IMR-90 (cell line): ENCODE measurements at regions not wholly inside any gene's neighbourhood (a gene's known extent, or its start where the extent isn't known, plus 50 kb on each side); places are given as distances from the start of the nearest gene placed in this dataset.

ENCODE experiments used
- ATAC-seq: fragments of 200-7000 bp; cut with Tn5 transposase; 2 replicates; pipeline ENCODE4 v1.9.1; 2020; ENCODE audit warnings: low read depth, mild to moderate bottlenecking, moderate library complexity
- BruUV-seq: library from RNA; stranded (reverse); fragments of 400-500 nt; replicated peaks from 2 replicates; lab custom pipeline; 2021; lab: Mats Ljungman, UMichigan
- CTCF ChIA-PET: fragments of 300-600 bp; formaldehyde crosslinking; extraction: SDS; loops from one replicate; lab custom pipeline; 2021; ENCODE audit warnings: antibody characterized with exemption; lab: Yijun Ruan, JAX
- POLR2A ChIA-PET: fragments of 300-600 bp; sonication (Branson Sonifier 250); formaldehyde crosslinking; loops from one replicate; lab custom pipeline; 2022; ENCODE audit warnings: antibody characterized with exemption; ENCODE audit not compliant: unreplicated experiment; lab: Charles Lee
- DNase-seq: peaks from one replicate; pipeline ENCODE4 v3.0.0; 2013
- H2AFZ ChIP-seq: replicated peaks from 2 replicates; pipeline ENCODE3; 2013; ENCODE audit warnings: low read length, mild to moderate bottlenecking; ENCODE audit not compliant: poor library complexity
- H2AK5ac ChIP-seq: 2 replicates; pipeline ENCODE4 v1.6.1; 2013; ENCODE audit warnings: low read depth, low read length, inconsistent platforms
- H2AK9ac ChIP-seq: replicated peaks from 2 replicates; pipeline ENCODE3; 2013; ENCODE audit warnings: mild to moderate bottlenecking, low read depth, low read length, moderate library complexity; ENCODE audit not compliant: poor library complexity
- H2BK120ac ChIP-seq: 2 replicates; pipeline ENCODE4 v1.6.1; 2013; ENCODE audit warnings: low read depth, low read length, inconsistent platforms
- H2BK15ac ChIP-seq: 3 replicates; pipeline ENCODE4 v1.6.1; 2013; ENCODE audit warnings: low read depth, low read length, inconsistent platforms
- H2BK20ac ChIP-seq: 2 replicates; pipeline ENCODE4 v1.6.1; 2013; ENCODE audit warnings: low read depth, mild to moderate bottlenecking, inconsistent platforms, low read length, moderate library complexity
- H2BK5ac ChIP-seq: 2 replicates; pipeline ENCODE4 v1.6.1; 2013; ENCODE audit warnings: mild to moderate bottlenecking, low read depth, low read length, inconsistent platforms; ENCODE audit not compliant: poor library complexity, severe bottlenecking
- H3K14ac ChIP-seq: replicated peaks from 2 replicates; pipeline ENCODE4 v1.6.1; 2013; ENCODE audit warnings: low read depth, low read length, inconsistent platforms
- H3K18ac ChIP-seq: 2 replicates; pipeline ENCODE4 v1.6.1; 2013; ENCODE audit warnings: low read depth, low read length, control low read depth
- H3K23ac ChIP-seq: 2 replicates; pipeline ENCODE4 v1.6.1; 2013; ENCODE audit warnings: low read depth, low read length, inconsistent platforms
- H3K27ac ChIP-seq: 2 replicates; pipeline ENCODE4 v1.5.1; 2013; ENCODE audit warnings: mild to moderate bottlenecking, control low read depth, low read length; ENCODE audit not compliant: insufficient read depth
- H3K27me3 ChIP-seq: 2 replicates; pipeline ENCODE4 v1.6.1; 2013; ENCODE audit warnings: low read length; ENCODE audit not compliant: control insufficient read depth, insufficient read depth
- H3K36me3 ChIP-seq: 2 replicates; pipeline ENCODE4 v1.6.1; 2013; ENCODE audit warnings: low read length, mixed read lengths; ENCODE audit not compliant: control insufficient read depth, insufficient read depth
- H3K4ac ChIP-seq: 2 replicates; pipeline ENCODE4 v1.6.1; 2013; ENCODE audit warnings: low read depth, low read length, inconsistent platforms
- H3K4me1 ChIP-seq: 2 replicates; pipeline ENCODE4 v1.6.1; 2013; ENCODE audit warnings: low read length, mixed read lengths; ENCODE audit not compliant: control insufficient read depth, insufficient read depth
- H3K4me2 ChIP-seq: 2 replicates; pipeline ENCODE4 v1.6.1; 2013; ENCODE audit warnings: low read depth, mild to moderate bottlenecking, control low read depth, low read length, moderate library complexity
- H3K4me3 ChIP-seq: 2 replicates; pipeline ENCODE4 v1.5.1; 2013; ENCODE audit warnings: low read depth, mild to moderate bottlenecking, control low read depth, low read length, moderate library complexity; ENCODE audit not compliant: insufficient read depth
- H3K56ac ChIP-seq: 2 replicates; pipeline ENCODE4 v1.6.1; 2013; ENCODE audit warnings: low read length, inconsistent platforms; ENCODE audit not compliant: insufficient read depth; ENCODE audit errors: extremely low read depth
- H3K79me1 ChIP-seq, 2 experiments: 2 replicates each; pipeline ENCODE4 v1.6.1; 2013; ENCODE audit warnings: low read length in 2 of 2, inconsistent platforms in 1 of 2, low read depth in 1 of 2
- H3K9ac ChIP-seq: 2 replicates; pipeline ENCODE4 v1.6.1; 2013; ENCODE audit warnings: low read depth, low read length, control low read depth
- H3K9me1 ChIP-seq: 2 replicates; pipeline ENCODE4 v1.6.1; 2013; ENCODE audit warnings: low read length, inconsistent platforms; ENCODE audit not compliant: insufficient read depth
- H3K9me3 ChIP-seq: 2 replicates; pipeline ENCODE4 v1.6.1; 2013; ENCODE audit warnings: low read length; ENCODE audit not compliant: control insufficient read depth, insufficient read depth
- H4K20me1 ChIP-seq: 2 replicates; pipeline ENCODE4 v1.6.1; 2013; ENCODE audit warnings: low read length, inconsistent platforms; ENCODE audit not compliant: insufficient read depth
- H4K5ac ChIP-seq: 2 replicates; pipeline ENCODE4 v1.6.1; 2013; ENCODE audit warnings: mild to moderate bottlenecking, low read depth, low read length, control low read depth
- H4K8ac ChIP-seq, 2 experiments: 2 replicates each; pipeline ENCODE4 v1.6.1; 2013; ENCODE audit warnings: low read depth in 2 of 2, low read length in 2 of 2, control low read depth in 1 of 2, inconsistent platforms in 1 of 2
- H4K91ac ChIP-seq: 2 replicates; pipeline ENCODE4 v1.6.1; 2013; ENCODE audit warnings: low read depth, low read length, inconsistent platforms; ENCODE audit not compliant: insufficient read depth
- CHD1 ChIP-seq: IDR thresholded peaks from 2 replicates; pipeline ENCODE4 v1.6.1; 2012; ENCODE audit warnings: low read depth, low read length, improper control_type of control experiment
- FOS ChIP-seq: fragments of 150-350 bp; IDR thresholded peaks from 2 replicates; pipeline ENCODE4 v1.6.1; 2016; ENCODE audit warnings: low read depth, low read length
- MAFK ChIP-seq: IDR thresholded peaks from 2 replicates; pipeline ENCODE4 v1.6.1; 2012; ENCODE audit warnings: low read depth, low read length, improper control_type of control experiment
- RCOR1 ChIP-seq: IDR thresholded peaks from 2 replicates; pipeline ENCODE4 v1.6.1; 2012; ENCODE audit warnings: mild to moderate bottlenecking, low read length, improper control_type of control experiment; ENCODE audit not compliant: insufficient replicate concordance
- USF2 ChIP-seq: fragments of 150-350 bp; IDR thresholded peaks from 2 replicates; pipeline ENCODE4 v1.6.1; 2017; ENCODE audit warnings: mild to moderate bottlenecking, antibody characterized with exemption, low read length, low read depth
- WGBS, 2 experiments: methylation state at CpG; one replicate each; pipeline versions ENCODE4 v1.1.5 to v1.1.7; 2013; ENCODE audit warnings: missing lambda C conversion rate in 2 of 2; ENCODE audit not compliant: insufficient read length in 1 of 2; ENCODE audit errors: extremely low coverage in 2 of 2; 5-methylcytosine and 5-hydroxymethylcytosine counted together
- dilution Hi-C: fragments of 300-500 bp; cut with HindIII; formaldehyde crosslinking; loops from one replicate; pipeline ENCODE4 v1.14.3; 2018; ENCODE audit warnings: low sequenced_read_pairs; ENCODE audit not compliant: unreplicated experiment
- in situ Hi-C: fragments of 300-500 bp; cut with MboI; formaldehyde crosslinking; loops from 3 replicates; pipeline ENCODE4 v1.14.3; 2019; ENCODE audit warnings: low sequenced_read_pairs, inconsistent platforms, mixed read lengths
- intact Hi-C: fragments of 100-400 bp; cut with micrococcal nuclease; formaldehyde crosslinking; loops from 2 replicates; pipeline ENCODE4 v1.10.0; 2022

GRCh38 chr14:96688629-96689028 is 108.6 kb upstream of the VRK1 start:
- no peaks in the 10 kb centered on the region for H3K27me3 ChIP-seq
- H3K36me3 ChIP-seq: no peaks in the 10 kb centered on the region
- H3K9me3 ChIP-seq: no peaks in the 10 kb centered on the region
- DNase-seq: no peak
- no peaks in the 10 kb centered on the region for H3K79me1 ChIP-seq
- H2BK15ac ChIP-seq: no peak overlapping the region
- H3K9me1 ChIP-seq: no peaks in the 10 kb centered on the region
- no peak overlapping the region for H2BK5ac ChIP-seq
- no peak overlapping the region for H3K27ac ChIP-seq
- H3K4me1 ChIP-seq: no peaks in the 10 kb centered on the region
- intact Hi-C loops: no loop called here
- H2AFZ ChIP-seq: no peak overlapping the region
- H3K18ac ChIP-seq: no peak overlapping the region
- BruUV-seq: no TSS peak
- TF ChIP-seq FOS (no peak), MAFK (no peak), USF2 (no peak), RCOR1 (no peak), CHD1 (no peak)
- H3K4ac ChIP-seq: no peak overlapping the region
- H2BK20ac ChIP-seq: no peak overlapping the region
- H3K4me3 ChIP-seq: no peak overlapping the region
- ChIA-PET CTCF (no interaction called here), POLR2A (no interaction called here)
- H2AK9ac ChIP-seq: no peak overlapping the region
- H3K14ac ChIP-seq: no peak overlapping the region
- H4K8ac ChIP-seq: no peak overlapping the region
- no CpG with 5 or more reads among the region's 1 CpG for WGBS, 2 experiments
- no peak overlapping the region for H3K23ac ChIP-seq
- H2BK120ac ChIP-seq: no peak overlapping the region
- no peak overlapping the region for H4K91ac ChIP-seq
- dilution Hi-C loops: no loop called here
- no peak for ATAC-seq
- no peak overlapping the region for H3K56ac ChIP-seq
- no peak overlapping the region for H4K5ac ChIP-seq
- no peaks in the 10 kb centered on the region for H4K20me1 ChIP-seq
- H3K9ac ChIP-seq: no peak overlapping the region
- in situ Hi-C loops: no loop called here
- H3K4me2 ChIP-seq: no peak overlapping the region
- H2AK5ac ChIP-seq: no peak overlapping the region
